HepG2 (cell line): ENCODE measurements at regions not wholly inside any gene's neighbourhood (a gene's known extent, or its start where the extent isn't known, plus 50 kb on each side); places are given as distances from the start of the nearest gene placed in this dataset.

Experiments used
- ADNP ChIP-seq: sonication (generic); formaldehyde crosslinking; IDR thresholded peaks from 2 replicates; pipeline ENCODE4 v1.4.0; 2020; ENCODE audit warnings: missing genetic modification reagents
- ATM ChIP-seq: fragments of 450-650 bp; IDR thresholded peaks from 2 replicates; pipeline ENCODE4 v1.7.1; 2017; ENCODE audit warnings: mild to moderate bottlenecking, borderline replicate concordance
- CREB3 ChIP-seq: sonication (generic); formaldehyde crosslinking; IDR thresholded peaks from 2 replicates; pipeline ENCODE4 v1.5.0; 2020; ENCODE audit warnings: missing genetic modification reagents
- GTF3A ChIP-seq: sonication (generic); formaldehyde crosslinking; conservative IDR thresholded peaks from 2 replicates; pipeline ENCODE4 v1.4.0; 2020; ENCODE audit warnings: mild to moderate bottlenecking, missing genetic modification reagents
- HMGXB4 ChIP-seq, 2 experiments: sonication (generic) in 1 of 2; formaldehyde crosslinking in 1 of 2; IDR thresholded peaks; 2 replicates each; pipeline versions ENCODE4 v1.4.0 to v1.6.1; 2018 to 2020; ENCODE audit warnings: missing genetic modification reagents in 2 of 2, borderline replicate concordance in 1 of 2, low read depth in 1 of 2, mild to moderate bottlenecking in 1 of 2, missing biosample characterization in 1 of 2
- LCORL ChIP-seq, 2 experiments: fragments of 450-650 bp in 1 of 2; sonication (generic) in 1 of 2; formaldehyde crosslinking in 1 of 2; IDR thresholded peaks; 2 replicates each; pipeline versions ENCODE4 v1.5.0 to v1.6.1; 2017 to 2020; ENCODE audit warnings: antibody characterized with exemption in 1 of 2, missing genetic modification reagents in 1 of 2
- NR2F6 ChIP-seq, 2 experiments: IDR thresholded peaks; 2 replicates each; pipeline ENCODE4 v1.6.1; 2016; ENCODE audit warnings: antibody characterized with exemption in 1 of 2, mild to moderate bottlenecking in 1 of 2
- PCBP2 ChIP-seq: fragments of 200-400 bp; formaldehyde crosslinking; optimal IDR thresholded peaks from 2 replicates; pipeline ENCODE3; 2018; ENCODE audit warnings: low read length, low read depth; ENCODE audit not compliant: poor library complexity, severe bottlenecking
- POGZ ChIP-seq: sonication (generic); formaldehyde crosslinking; IDR thresholded peaks from 2 replicates; pipeline ENCODE4 v1.4.0; 2020; ENCODE audit warnings: mild to moderate bottlenecking, missing genetic modification reagents
- SETDB1 ChIP-seq: sonication (generic); formaldehyde crosslinking; IDR thresholded peaks from 2 replicates; pipeline ENCODE4 v1.5.1; 2020; ENCODE audit warnings: missing genetic modification reagents, mild to moderate bottlenecking, borderline replicate concordance
- TEAD2 ChIP-seq: sonication (generic); formaldehyde crosslinking; IDR thresholded peaks from 2 replicates; pipeline ENCODE4 v1.9.0; 2021; ENCODE audit warnings: missing genetic modification reagents
- TOE1 ChIP-seq: sonication (generic); formaldehyde crosslinking; IDR thresholded peaks from 2 replicates; pipeline ENCODE4 v1.4.0; 2020; ENCODE audit warnings: mild to moderate bottlenecking, missing genetic modification reagents
- ZNF354B ChIP-seq: sonication (generic); formaldehyde crosslinking; IDR thresholded peaks from 2 replicates; pipeline ENCODE4 v1.8.0; 2022; ENCODE audit warnings: mild to moderate bottlenecking, missing genetic modification reagents
- ZNF414 ChIP-seq: sonication (generic); formaldehyde crosslinking; IDR thresholded peaks from 2 replicates; pipeline ENCODE4 v1.5.0; 2020; ENCODE audit warnings: missing genetic modification reagents
- ZNF510 ChIP-seq: sonication (generic); formaldehyde crosslinking; IDR thresholded peaks from 2 replicates; pipeline ENCODE4 v1.4.0; 2020; ENCODE audit warnings: low read depth, mild to moderate bottlenecking, missing genetic modification reagents
- ZNF572 ChIP-seq: sonication (generic); formaldehyde crosslinking; IDR thresholded peaks from 2 replicates; pipeline ENCODE4 v1.5.1; 2020; ENCODE audit warnings: mild to moderate bottlenecking, missing genetic modification reagents
- ZNF644 ChIP-seq: IDR thresholded peaks from 2 replicates; pipeline ENCODE4 v1.6.1; 2016; ENCODE audit warnings: low read depth
- ZNF670 ChIP-seq: sonication (generic); formaldehyde crosslinking; IDR thresholded peaks from 2 replicates; pipeline ENCODE4 v1.8.0; 2022; ENCODE audit warnings: mild to moderate bottlenecking, missing genetic modification reagents, borderline replicate concordance
- ZNF704 ChIP-seq: sonication (generic); formaldehyde crosslinking; IDR thresholded peaks from 2 replicates; pipeline ENCODE4 v1.8.1; 2023; ENCODE audit warnings: mild to moderate bottlenecking, inconsistent platforms, moderate library complexity, missing genetic modification reagents, borderline replicate concordance
- TF ChIP-seq, protein P1 (sequence below): sonication (generic); formaldehyde crosslinking; IDR thresholded peaks from 2 replicates; pipeline ENCODE4 v1.4.0; 2020; ENCODE audit warnings: mild to moderate bottlenecking, missing genetic modification reagents, borderline replicate concordance
- TF ChIP-seq, protein P2 (sequence below): sonication (generic); formaldehyde crosslinking; IDR thresholded peaks from 2 replicates; pipeline ENCODE4 v1.4.0; 2020; ENCODE audit warnings: missing genetic modification reagents, borderline replicate concordance

- TF ChIP-seq PCBP2 (no peak), POGZ (CRISPR knock-in tag) (0 out of 2 replicates have a peak, but pooled peaks have one; percentile 29), ADNP (CRISPR knock-in tag) (no peak), LCORL (IDR thresholded peaks at IDR 0.05) (no peak), LCORL (CRISPR knock-in tag; IDR thresholded peaks at IDR 0.05) (peak; percentile 95), ZNF704 (CRISPR knock-in tag) (no peak), ZNF354B (no peak), ZNF572 (CRISPR knock-in tag) (no peak; the same call in 1 of the 2 replicates), SETDB1 (CRISPR knock-in tag) (no peak), ZNF644 (peak; percentile 47; the same call in 1 of the 2 replicates), TEAD2 (CRISPR knock-in tag) (no peak), CREB3 (CRISPR knock-in tag) (no peak), GTF3A (CRISPR knock-in tag) (peak; percentile 32; the same call in 1 of the 2 replicates), ATM (no peak), TOE1 (no peak), ZNF510 (CRISPR knock-in tag) (no peak), ZNF670 (no peak), HMGXB4 (CRISPR knock-in tag; IDR thresholded peaks at IDR 0.05; ENCODE audit: borderline replicate concordance in 1 of 2, low read depth in 1 of 2) (peak; percentile 78 to 86), ZNF414 (CRISPR knock-in tag) (no peak), NR2F6 (IDR thresholded peaks at IDR 0.05) (no peak), NR2F6 (CRISPR knock-in tag; IDR thresholded peaks at IDR 0.05) (peak; percentile 38; the same call in 1 of the 2 replicates)
- TF ChIP-seq, protein P1, sequence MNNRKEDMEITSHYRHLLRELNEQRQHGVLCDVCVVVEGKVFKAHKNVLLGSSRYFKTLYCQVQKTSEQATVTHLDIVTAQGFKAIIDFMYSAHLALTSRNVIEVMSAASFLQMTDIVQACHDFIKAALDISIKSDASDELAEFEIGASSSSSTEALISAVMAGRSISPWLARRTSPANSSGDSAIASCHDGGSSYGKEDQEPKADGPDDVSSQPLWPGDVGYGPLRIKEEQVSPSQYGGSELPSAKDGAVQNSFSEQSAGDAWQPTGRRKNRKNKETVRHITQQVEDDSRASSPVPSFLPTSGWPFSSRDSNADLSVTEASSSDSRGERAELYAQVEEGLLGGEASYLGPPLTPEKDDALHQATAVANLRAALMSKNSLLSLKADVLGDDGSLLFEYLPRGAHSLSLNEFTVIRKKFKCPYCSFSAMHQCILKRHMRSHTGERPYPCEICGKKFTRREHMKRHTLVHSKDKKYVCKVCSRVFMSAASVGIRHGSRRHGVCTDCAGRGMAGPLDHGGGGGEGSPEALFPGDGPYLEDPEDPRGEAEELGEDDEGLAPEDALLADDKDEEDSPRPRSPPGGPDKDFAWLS, result no peak
- TF ChIP-seq, protein P2, sequence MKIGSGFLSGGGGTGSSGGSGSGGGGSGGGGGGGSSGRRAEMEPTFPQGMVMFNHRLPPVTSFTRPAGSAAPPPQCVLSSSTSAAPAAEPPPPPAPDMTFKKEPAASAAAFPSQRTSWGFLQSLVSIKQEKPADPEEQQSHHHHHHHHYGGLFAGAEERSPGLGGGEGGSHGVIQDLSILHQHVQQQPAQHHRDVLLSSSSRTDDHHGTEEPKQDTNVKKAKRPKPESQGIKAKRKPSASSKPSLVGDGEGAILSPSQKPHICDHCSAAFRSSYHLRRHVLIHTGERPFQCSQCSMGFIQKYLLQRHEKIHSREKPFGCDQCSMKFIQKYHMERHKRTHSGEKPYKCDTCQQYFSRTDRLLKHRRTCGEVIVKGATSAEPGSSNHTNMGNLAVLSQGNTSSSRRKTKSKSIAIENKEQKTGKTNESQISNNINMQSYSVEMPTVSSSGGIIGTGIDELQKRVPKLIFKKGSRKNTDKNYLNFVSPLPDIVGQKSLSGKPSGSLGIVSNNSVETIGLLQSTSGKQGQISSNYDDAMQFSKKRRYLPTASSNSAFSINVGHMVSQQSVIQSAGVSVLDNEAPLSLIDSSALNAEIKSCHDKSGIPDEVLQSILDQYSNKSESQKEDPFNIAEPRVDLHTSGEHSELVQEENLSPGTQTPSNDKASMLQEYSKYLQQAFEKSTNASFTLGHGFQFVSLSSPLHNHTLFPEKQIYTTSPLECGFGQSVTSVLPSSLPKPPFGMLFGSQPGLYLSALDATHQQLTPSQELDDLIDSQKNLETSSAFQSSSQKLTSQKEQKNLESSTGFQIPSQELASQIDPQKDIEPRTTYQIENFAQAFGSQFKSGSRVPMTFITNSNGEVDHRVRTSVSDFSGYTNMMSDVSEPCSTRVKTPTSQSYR (CRISPR knock-in tag), result no peak
Measured at GRCh38 chr2:20135631-20136050, 84.2 kb upstream of the LAPTM4A start (continued).
